HCT116 (cell line): ENCODE measurements at regions not wholly inside any gene's neighbourhood (a gene's known extent, or its start where the extent isn't known, plus 50 kb on each side); places are given as distances from the start of the nearest gene placed in this dataset.

Experiments
- ATAC-seq: fragments of 200-7000 bp; cut with Tn5 transposase; 2 replicates; pipeline ENCODE4 v1.9.1; 2020; ENCODE audit warnings: mild to moderate bottlenecking, moderate library complexity
- BruUV-seq: library from RNA; stranded (reverse); fragments of 400-500 nt; replicated peaks from 2 replicates; lab custom pipeline; 2021; lab: Mats Ljungman, UMichigan
- CTCF ChIA-PET: fragments of 300-600 bp; sonication (Branson Sonifier 250); formaldehyde crosslinking; loops from one replicate; lab custom pipeline; 2021; ENCODE audit warnings: antibody characterized with exemption; lab: Charles Lee
- POLR2A ChIA-PET: fragments of 300-600, 350-600 bp; sonication (Branson Sonifier 250); formaldehyde crosslinking; loops from one replicate; lab custom pipeline; 2021; ENCODE audit warnings: antibody characterized with exemption; lab: Charles Lee
- RAD21 ChIA-PET, 2 experiments: fragments of 300-600 bp; sonication (Branson Sonifier 250); formaldehyde crosslinking; loops; one replicate each; lab custom pipeline; 2023; ENCODE audit warnings: low total read pairs in 2 of 2; ENCODE audit not compliant: uncharacterized antibody in 2 of 2, unreplicated experiment in 2 of 2, low non-redundant PET in 1 of 2; lab: Charles Lee
- DNase-seq: peaks from one replicate; pipeline ENCODE4 v3.0.0-alpha.2; 2010; ENCODE audit warnings: low read depth, low spot score
- H2AFZ ChIP-seq: fragments of 200-600 bp; shearing (Covaris generic), sonication (generic); 2 replicates; pipeline ENCODE4 v1.6.1; 2017; ENCODE audit warnings: low read depth, mixed run types, mixed read lengths, antibody characterized with exemption, low read length; ENCODE audit not compliant: poor library complexity, severe bottlenecking
- H3K27ac ChIP-seq: 2 replicates; pipeline ENCODE4 v1.5.1; 2012; ENCODE audit warnings: low read depth, low read length
- H3K27me3 ChIP-seq: fragments of 200-600 bp; sonication (generic); 2 replicates; pipeline ENCODE4 v1.6.1; 2016; ENCODE audit warnings: mixed run types, low read length, mixed read lengths; ENCODE audit not compliant: insufficient read depth
- H3K36me3 ChIP-seq, 2 experiments: fragments of 200-500 bp in 1 of 2; fragments of 200-600 bp in 1 of 2; sonication (Bioruptor generic) in 1 of 2; sonication (generic) in 1 of 2; 2 replicates each; pipeline versions ENCODE4 v1.5.1 to v1.6.1; 2014 to 2016; ENCODE audit warnings: low read length in 2 of 2, inconsistent platforms in 1 of 2, mixed read lengths in 1 of 2, mixed run types in 1 of 2; ENCODE audit not compliant: insufficient read depth in 2 of 2, control insufficient read depth in 1 of 2
- H3K4me1 ChIP-seq, 2 experiments: fragments of 200-600 bp in 1 of 2; sonication (generic) in 1 of 2; 2 replicates each; pipeline versions ENCODE4 v1.5.1 to v1.6.1; 2012 to 2017; ENCODE audit warnings: low read length in 2 of 2, inconsistent platforms in 1 of 2, mild to moderate bottlenecking in 1 of 2, mixed read lengths in 1 of 2, mixed run types in 1 of 2, moderate library complexity in 1 of 2; ENCODE audit not compliant: insufficient read depth in 2 of 2, control insufficient read depth in 1 of 2
- H3K4me2 ChIP-seq: fragments of 200-600 bp; sonication (generic); 2 replicates; pipeline ENCODE4 v1.6.1; 2017; ENCODE audit warnings: mixed run types, low read length, mixed read lengths
- H3K4me3 ChIP-seq, 2 experiments: fragments of 200-600 bp in 1 of 2; sonication (generic) in 1 of 2; replicated peaks in 1 of 2; 2 replicates each; pipeline ENCODE4 v1.5.1; 2011 to 2016; ENCODE audit warnings: low read length in 2 of 2, control low read depth in 1 of 2, low read depth in 1 of 2, mild to moderate bottlenecking in 1 of 2, mixed read lengths in 1 of 2, mixed run types in 1 of 2
- H3K79me2 ChIP-seq: fragments of 200-600 bp; sonication (generic); 2 replicates; pipeline ENCODE4 v1.6.1; 2017; ENCODE audit warnings: mild to moderate bottlenecking, mixed run types, low read length, moderate library complexity, mixed read lengths; ENCODE audit not compliant: insufficient read depth
- H3K9ac ChIP-seq: fragments of 200-600 bp; sonication (generic); 2 replicates; pipeline ENCODE4 v1.6.1; 2016; ENCODE audit warnings: low read length, mixed read lengths
- H3K9me2 ChIP-seq: fragments of 200-600 bp; sonication (generic), shearing (Covaris generic); 2 replicates; pipeline ENCODE4 v1.6.1; 2017; ENCODE audit warnings: mixed run types, mild to moderate bottlenecking, moderate library complexity; ENCODE audit not compliant: insufficient read depth
- H3K9me3 ChIP-seq, 2 experiments: fragments of 200-500 bp in 1 of 2; fragments of 200-600 bp in 1 of 2; sonication (Bioruptor generic) in 1 of 2; sonication (generic) in 1 of 2; 2 replicates each; pipeline ENCODE4 v1.6.1; 2014 to 2017; ENCODE audit warnings: low read length in 2 of 2, mixed read lengths in 2 of 2, inconsistent platforms in 1 of 2, low read depth in 1 of 2, mild to moderate bottlenecking in 1 of 2, mixed run types in 1 of 2, moderate library complexity in 1 of 2; ENCODE audit not compliant: control insufficient read depth in 1 of 2, insufficient read depth in 1 of 2
- H4K20me1 ChIP-seq: fragments of 200-600 bp; sonication (generic), shearing (Covaris generic); 2 replicates; pipeline ENCODE4 v1.6.1; 2017; ENCODE audit warnings: mixed run types, mild to moderate bottlenecking, moderate library complexity; ENCODE audit not compliant: insufficient read depth
- ATF3 ChIP-seq: IDR thresholded peaks from 2 replicates; pipeline ENCODE4 v1.6.1; 2012
- CEBPB ChIP-seq: IDR thresholded peaks from 2 replicates; pipeline ENCODE4 v1.6.1; 2012; ENCODE audit warnings: low read depth
- EGR1 ChIP-seq: IDR thresholded peaks from 2 replicates; pipeline ENCODE4 v1.6.1; 2012; ENCODE audit warnings: low read depth
- ELF1 ChIP-seq: IDR thresholded peaks from 2 replicates; pipeline ENCODE4 v1.6.1; 2012; ENCODE audit warnings: low read depth, borderline replicate concordance
- EZH2 ChIP-seq: fragments of 200-600 bp; sonication (generic); IDR thresholded peaks from 2 replicates; pipeline ENCODE4 v1.6.1; 2017; ENCODE audit warnings: antibody characterized with exemption, mixed run types
- EZH2phosphoT487 ChIP-seq: fragments of 200-600 bp; IDR thresholded peaks from 2 replicates; pipeline ENCODE4 v1.6.1; 2018; ENCODE audit warnings: antibody characterized with exemption, borderline replicate concordance
- FOSL1 ChIP-seq: IDR thresholded peaks from 2 replicates; pipeline ENCODE4 v1.6.1; 2012; ENCODE audit warnings: low read depth
- JUND ChIP-seq: IDR thresholded peaks from 2 replicates; pipeline ENCODE4 v1.6.1; 2012
- MAX ChIP-seq: IDR thresholded peaks from 2 replicates; pipeline ENCODE4 v1.6.1; 2012
- POLR2A ChIP-seq: IDR thresholded peaks from 2 replicates; pipeline ENCODE4 v1.7.0; 2011; ENCODE audit warnings: borderline replicate concordance; ENCODE audit not compliant: insufficient read depth, insufficient read length; ENCODE audit errors: extremely low read depth
- RAD21 ChIP-seq: IDR thresholded peaks from 2 replicates; pipeline ENCODE4 v1.6.1; 2012; ENCODE audit warnings: low read depth, mild to moderate bottlenecking
- SIN3A ChIP-seq: IDR thresholded peaks from 2 replicates; pipeline ENCODE4 v1.6.1; 2012; ENCODE audit warnings: low read depth
- SP1 ChIP-seq: IDR thresholded peaks from 2 replicates; pipeline ENCODE4 v1.6.1; 2012; ENCODE audit warnings: low read depth
- SRF ChIP-seq: IDR thresholded peaks from 2 replicates; pipeline ENCODE4 v1.6.1; 2012; ENCODE audit warnings: low read depth
- TCF7L2 ChIP-seq: IDR thresholded peaks from 2 replicates; pipeline ENCODE4 v1.7.0; 2011; ENCODE audit warnings: borderline replicate concordance, inconsistent platforms; ENCODE audit not compliant: insufficient read depth, insufficient read length; ENCODE audit errors: extremely low read depth
- YY1 ChIP-seq: IDR thresholded peaks from 2 replicates; pipeline ENCODE4 v1.6.1; 2011; ENCODE audit warnings: low read length, low read depth, moderate library complexity, mild to moderate bottlenecking; ENCODE audit not compliant: insufficient replicate concordance; ENCODE audit errors: extremely low read depth
- ZFX ChIP-seq: fragments of 450-650 bp; IDR thresholded peaks from 2 replicates; pipeline ENCODE4 v1.6.1; 2017
- ZNF274 ChIP-seq: fragments of 200-500 bp; sonication (Bioruptor generic); IDR thresholded peaks from 2 replicates; pipeline ENCODE4 v1.6.1; 2014; ENCODE audit warnings: mild to moderate bottlenecking, low read depth, low read length, inconsistent platforms
- intact Hi-C: fragments of 100-400 bp; cut with micrococcal nuclease; formaldehyde crosslinking; loops from 2 replicates; pipeline ENCODE4 v1.10.0; 2022

- TF ChIP-seq TCF7L2 (no peak), EZH2 (no peak), ZFX (no peak), SP1 (no peak), JUND (no peak), EGR1 (no peak), ZNF274 (no peak)
Observed at GRCh38 chr1:39141925-39142324, 62.6 kb upstream of the MACF1 start (continued).

- Histone ChIP-seq H3K4me3 (no peak overlapping the region), H3K27me3 (no peaks in the 10 kb centered on the region), H3K4me1 (peaks cover 18 to 19% of the 10 kb centered on the region in 2 experiments), H3K9me3 (no peaks in the 10 kb centered on the region), H3K79me2 (0 out of 2 replicates have a peak, but pooled peaks cover under 1% of the 10 kb centered on the region), H3K9me2 (no peaks in the 10 kb centered on the region), H3K36me3 (no peaks in the 10 kb centered on the region), H3K4me2 (peak overlapping the region; percentile 32), H4K20me1 (no peaks in the 10 kb centered on the region), H3K9ac (no peak overlapping the region), H2AFZ (no peak overlapping the region), H3K27ac (no peak overlapping the region)
- ChIA-PET RAD21 (no interaction called here), CTCF (interaction anchor here (1.4 to 1.9 kb wide), 3 partner anchors 10 to 116 kb away, joined by 3 to 7 read pairs (median 4); no protein-coding TSS in a partner anchor), POLR2A (interaction anchor here (1.2 to 1.3 kb wide), 2 partner anchors 10 to 49 kb away, joined by 6 to 7 read pairs; no protein-coding TSS in a partner anchor)
- intact Hi-C loops: no loop called here
- DNase-seq (peak; percentile 32), ATAC-seq (peak; percentile 87)
- TF ChIP-seq ELF1 (no peak), YY1 (no peak), SRF (no peak), SP1 (no peak), ATF3 (no peak), FOSL1 (peak; percentile 59), ZNF274 (no peak), MAX (no peak), EZH2phosphoT487 (no peak), RAD21 (no peak), POLR2A (no peak), JUND (peak; percentile 64), EGR1 (no peak), CEBPB (0 out of 2 replicates have a peak, but pooled peaks have one; percentile 31), ZFX (no peak), SIN3A (no peak)
- BruUV-seq: no TSS peak
Observed at GRCh38 chr1:39142401-39143060, 62.0 kb upstream of the MACF1 start.
